HG02571 (cell line): ENCODE measurements at regions not wholly inside any gene's neighbourhood (a gene's known extent, or its start where the extent isn't known, plus 50 kb on each side); places are given as distances from the start of the nearest gene placed in this dataset.

ENCODE experiments used
- ATAC-seq: cut with Tn5 transposase; IDR thresholded peaks from one replicate; pipeline ENCODE4 v1.9.1; 2021; ENCODE audit warnings: mild to moderate bottlenecking, moderate library complexity; ENCODE audit not compliant: unreplicated experiment

- no peak for ATAC-seq
Observed at GRCh38 chr3:31275038-31275572, 257.6 kb upstream of the STT3B start.

DNA sequence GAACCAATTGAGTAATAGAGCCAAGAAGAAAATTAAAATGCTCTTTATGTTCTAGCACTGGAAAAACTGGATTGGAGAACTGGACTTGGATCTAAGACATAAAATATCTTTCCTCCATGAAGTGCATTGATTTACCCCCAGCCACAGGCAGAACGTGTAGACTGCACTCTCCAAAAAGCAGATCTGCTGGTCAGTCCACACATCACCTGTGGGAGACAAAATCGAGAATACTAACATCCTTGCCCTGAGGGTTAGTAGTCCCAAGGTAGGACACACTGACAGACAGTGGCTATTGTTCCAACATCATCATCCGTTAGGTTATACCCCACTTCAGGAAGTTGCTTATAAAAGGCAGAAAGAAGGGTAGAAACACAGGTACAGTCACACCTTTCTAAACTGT is 257.1 kb upstream of the STT3B start:
- no peak for ATAC-seq

- no peak for ATAC-seq
Observed at GRCh38 chr3:31277582-31277981, 255.1 kb upstream of the STT3B start.

GRCh38 chr3:31278532-31278931 is 254.2 kb upstream of the STT3B start:
- no peak for ATAC-seq

DNA sequence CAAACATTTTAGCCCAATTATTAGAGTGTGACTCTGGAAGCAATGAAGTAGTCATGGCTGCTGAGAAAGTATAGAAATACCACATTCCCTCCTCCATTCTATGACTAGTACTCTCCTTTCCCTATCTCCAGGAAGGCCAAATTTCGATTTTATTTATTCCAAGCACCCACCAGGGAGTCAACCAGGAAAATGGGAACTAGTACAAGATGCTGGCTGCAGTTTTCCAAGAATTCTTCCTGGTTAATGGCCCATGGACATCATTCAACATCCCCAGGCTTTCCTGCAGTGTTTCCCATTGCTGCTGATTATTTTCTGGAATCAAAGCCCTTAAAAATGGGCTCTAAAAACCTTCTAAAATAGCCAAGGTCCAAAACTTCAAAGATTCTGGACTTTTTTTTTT is 247.9 kb upstream of the STT3B start:
- no peak for ATAC-seq

- ATAC-seq = no peak
Observed at GRCh38 chr3:31285833-31286486, 246.8 kb upstream of the STT3B start.

- no peak for ATAC-seq
Observed at GRCh38 chr3:31288224-31288623, 244.5 kb upstream of the STT3B start.

DNA sequence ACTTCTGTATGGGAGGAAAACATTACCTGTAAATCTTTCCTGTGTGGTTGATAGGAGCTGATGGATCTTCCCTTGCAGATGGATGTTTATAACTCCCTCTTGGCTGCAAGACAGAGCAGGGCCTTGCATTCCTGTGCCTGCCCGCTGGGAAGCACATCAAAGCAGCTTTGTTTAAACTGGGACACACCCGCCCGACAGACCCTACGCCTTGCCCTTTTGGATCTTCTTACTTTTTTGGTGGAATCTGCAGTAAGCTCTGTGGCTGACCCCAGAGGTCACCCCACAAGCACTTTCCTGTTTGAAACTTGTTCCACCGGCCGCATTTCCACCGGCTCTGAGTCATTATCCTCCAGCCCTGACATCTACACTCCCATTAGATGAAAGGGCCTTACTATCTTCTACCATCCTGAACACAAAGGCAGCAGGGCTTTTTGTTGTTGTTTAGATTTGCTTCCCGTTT is 244.1 kb upstream of the STT3B start:
- no peak for ATAC-seq

GRCh38 chr3:31289584-31289983 is 243.1 kb upstream of the STT3B start:
- ATAC-seq = no peak

GRCh38 chr3:31290046-31290445 is 242.7 kb upstream of the STT3B start:
- ATAC-seq = no peak

- no peak for ATAC-seq
Observed at GRCh38 chr3:31291818-31292217, 240.9 kb upstream of the STT3B start.

GRCh38 chr3:31294430-31295149 is 238.1 kb upstream of the STT3B start:
- no peak for ATAC-seq

GRCh38 chr3:31295150-31295765 is 237.5 kb upstream of the STT3B start:
- no peak for ATAC-seq

- ATAC-seq = no peak
Observed at GRCh38 chr3:31297726-31298298, 234.9 kb upstream of the STT3B start.

- ATAC-seq = no peak
Observed at GRCh38 chr3:31300456-31301443, 232.0 kb upstream of the STT3B start.

GRCh38 chr3:31302343-31302742 is 230.4 kb upstream of the STT3B start:
- no peak for ATAC-seq

DNA sequence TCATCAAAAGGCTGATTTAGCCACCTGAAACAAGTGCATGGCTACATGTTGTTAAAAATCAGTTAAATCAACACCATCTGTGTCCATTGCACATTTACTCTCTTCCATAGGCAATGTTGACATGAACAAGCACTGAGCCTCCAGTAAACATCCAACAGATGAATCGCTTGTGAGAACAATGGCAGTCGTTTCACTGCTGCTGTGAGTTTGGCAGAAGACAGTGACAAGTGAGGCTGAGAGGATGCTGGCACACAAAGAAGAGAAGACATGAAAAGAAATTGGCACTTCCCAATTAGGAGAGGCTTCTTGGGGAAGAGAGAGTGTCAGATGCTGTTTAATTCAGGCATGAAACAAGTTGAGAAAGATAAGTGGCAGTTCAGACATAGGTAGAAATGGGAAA is 227.4 kb upstream of the STT3B start:
- ATAC-seq = no peak

GRCh38 chr3:31307131-31307785 is 225.5 kb upstream of the STT3B start:
- ATAC-seq = no peak

GRCh38 chr3:31311559-31311958 is 221.2 kb upstream of the STT3B start:
- ATAC-seq = no peak

GRCh38 chr3:31312400-31312799 is 220.3 kb upstream of the STT3B start:
- ATAC-seq = no peak
